Breast epithelium (tissue), 3 donors: ENCODE measurements at regions not wholly inside any gene's neighbourhood (a gene's known extent, or its start where the extent isn't known, plus 50 kb on each side); places are given as distances from the start of the nearest gene placed in this dataset.

Experiments
- POLR2A ChIP-seq: fragments of 450-650 bp; IDR thresholded peaks from one replicate; pipeline ENCODE4 v1.6.1; 2016; ENCODE audit warnings: antibody characterized with exemption, mild to moderate bottlenecking, moderate library complexity
- POLR2AphosphoS5 ChIP-seq, 3 donors: sonication (generic); formaldehyde crosslinking; IDR thresholded peaks; one replicate each; pipeline ENCODE4 v1.6.1; 2017; ENCODE audit warnings: antibody characterized with exemption in 3 of 3
- TF ChIP-seq, protein P1 (sequence below), 3 donors: fragments of 450-650 bp; IDR thresholded peaks; one replicate each; pipeline ENCODE4 v1.5.1; 2016 to 2017; ENCODE audit warnings: antibody characterized with exemption in 3 of 3, mild to moderate bottlenecking in 3 of 3, moderate library complexity in 3 of 3

- TF ChIP-seq, protein P1, sequence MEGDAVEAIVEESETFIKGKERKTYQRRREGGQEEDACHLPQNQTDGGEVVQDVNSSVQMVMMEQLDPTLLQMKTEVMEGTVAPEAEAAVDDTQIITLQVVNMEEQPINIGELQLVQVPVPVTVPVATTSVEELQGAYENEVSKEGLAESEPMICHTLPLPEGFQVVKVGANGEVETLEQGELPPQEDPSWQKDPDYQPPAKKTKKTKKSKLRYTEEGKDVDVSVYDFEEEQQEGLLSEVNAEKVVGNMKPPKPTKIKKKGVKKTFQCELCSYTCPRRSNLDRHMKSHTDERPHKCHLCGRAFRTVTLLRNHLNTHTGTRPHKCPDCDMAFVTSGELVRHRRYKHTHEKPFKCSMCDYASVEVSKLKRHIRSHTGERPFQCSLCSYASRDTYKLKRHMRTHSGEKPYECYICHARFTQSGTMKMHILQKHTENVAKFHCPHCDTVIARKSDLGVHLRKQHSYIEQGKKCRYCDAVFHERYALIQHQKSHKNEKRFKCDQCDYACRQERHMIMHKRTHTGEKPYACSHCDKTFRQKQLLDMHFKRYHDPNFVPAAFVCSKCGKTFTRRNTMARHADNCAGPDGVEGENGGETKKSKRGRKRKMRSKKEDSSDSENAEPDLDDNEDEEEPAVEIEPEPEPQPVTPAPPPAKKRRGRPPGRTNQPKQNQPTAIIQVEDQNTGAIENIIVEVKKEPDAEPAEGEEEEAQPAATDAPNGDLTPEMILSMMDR (IDR thresholded peaks at IDR 0.05) = no peak
- no peak for TF ChIP-seq POLR2A
- no peak for TF ChIP-seq POLR2AphosphoS5 (IDR thresholded peaks at IDR 0.05)
Observed at GRCh38 chr5:173765661-173766060, 122.5 kb upstream of the CPEB4 start.
